GM12892 (cell line): ENCODE measurements at regions not wholly inside any gene's neighbourhood (a gene's known extent, or its start where the extent isn't known, plus 50 kb on each side); places are given as distances from the start of the nearest gene placed in this dataset.

Experiments
- POLR2A ChIP-seq: IDR thresholded peaks from 2 replicates; pipeline ENCODE4 v1.6.1; 2011; ENCODE audit warnings: low read depth, low read length, control low read depth
- POLR2AphosphoS5 ChIP-seq: IDR thresholded peaks from 2 replicates; pipeline ENCODE4 v1.6.1; 2011; ENCODE audit warnings: low read depth, low read length, control low read depth

- no peak for TF ChIP-seq POLR2AphosphoS5
- TF ChIP-seq POLR2A: no peak
Observed at GRCh38 chr5:136679233-136679632, 313.9 kb upstream of the TRPC7 start.
